Nephron progenitor cell (in vitro differentiated cells): ENCODE measurements at regions not wholly inside any gene's neighbourhood (a gene's known extent, or its start where the extent isn't known, plus 50 kb on each side); places are given as distances from the start of the nearest gene placed in this dataset.

ENCODE experiments used
- DNase-seq: peaks from one replicate; pipeline ENCODE4 v3.0.0; 2021
- H3K27ac Mint-ChIP-seq: 2 replicates; pipeline ENCODE4 v1.8.0; 2021; ENCODE audit warnings: mild to moderate bottlenecking, moderate library complexity, mixed read lengths
- H3K27me3 Mint-ChIP-seq: 2 replicates; pipeline ENCODE4 v1.8.0; 2021; ENCODE audit warnings: mild to moderate bottlenecking, low read depth, mixed read lengths; ENCODE audit not compliant: poor library complexity
- H3K36me3 Mint-ChIP-seq: 2 replicates; pipeline ENCODE4 v1.8.0; 2021; ENCODE audit warnings: low read depth, mixed read lengths
- H3K4me1 Mint-ChIP-seq: 2 replicates; pipeline ENCODE4 v1.8.0; 2021; ENCODE audit warnings: mixed read lengths
- H3K4me3 Mint-ChIP-seq: 2 replicates; pipeline ENCODE4 v1.8.0; 2021; ENCODE audit warnings: mild to moderate bottlenecking, moderate library complexity, mixed read lengths
- H3K9me3 Mint-ChIP-seq: 2 replicates; pipeline ENCODE4 v1.8.0; 2021; ENCODE audit warnings: mild to moderate bottlenecking, moderate library complexity, mixed read lengths
- CTCF ChIP-seq: fragments of 200-600 bp; sonication (generic); IDR thresholded peaks from 2 replicates; pipeline ENCODE4 v1.5.0; 2021; ENCODE audit warnings: antibody characterized with exemption

GRCh38 chr9:79980432-79980831, 408.7 kb downstream of the TLE4 start:
- H3K27ac Mint-ChIP-seq = peak overlapping the region; percentile 52
- H3K4me3 Mint-ChIP-seq = peak overlapping the region; percentile 4
- H3K9me3 Mint-ChIP-seq = peaks cover 27% of the 10 kb centered on the region
- H3K4me1 Mint-ChIP-seq = peaks cover 65% of the 10 kb centered on the region
- peak; percentile 37 for DNase-seq
- peaks cover 17% of the 10 kb centered on the region for H3K27me3 Mint-ChIP-seq
- no peak for TF ChIP-seq CTCF
- peaks cover 14% of the 10 kb centered on the region for H3K36me3 Mint-ChIP-seq

- H3K4me1 Mint-ChIP-seq = peaks cover 77% of the 10 kb centered on the region
- peaks cover 12% of the 10 kb centered on the region for H3K27me3 Mint-ChIP-seq
- no peak for TF ChIP-seq CTCF
- H3K9me3 Mint-ChIP-seq = peaks cover 15% of the 10 kb centered on the region
- no peak for DNase-seq
- H3K4me3 Mint-ChIP-seq = no peak overlapping the region
- peak overlapping the region; percentile 22 for H3K27ac Mint-ChIP-seq
- peaks cover 13% of the 10 kb centered on the region for H3K36me3 Mint-ChIP-seq
Measured at GRCh38 chr9:79977510-79978197, 405.9 kb downstream of the TLE4 start.

GRCh38 chr9:79977074-79977435, 405.3 kb downstream of the TLE4 start:
- Mint-ChIP-seq H3K27me3 (peaks cover 10% of the 10 kb centered on the region), H3K4me3 (no peak overlapping the region), H3K9me3 (peaks cover 9% of the 10 kb centered on the region), H3K4me1 (peaks cover 77% of the 10 kb centered on the region), H3K27ac (peak overlapping the region; percentile 90), H3K36me3 (peaks cover 7% of the 10 kb centered on the region)
- peak; percentile 31 for DNase-seq
- TF ChIP-seq CTCF = no peak

GRCh38 chr9:79976257-79977073, 404.7 kb downstream of the TLE4 start:
- Mint-ChIP-seq H3K36me3 (peaks cover 4% of the 10 kb centered on the region), H3K4me3 (peak overlapping the region; percentile 34), H3K4me1 (peaks cover 76% of the 10 kb centered on the region), H3K9me3 (peaks cover 5% of the 10 kb centered on the region), H3K27me3 (peaks cover 11% of the 10 kb centered on the region), H3K27ac (peak overlapping the region; percentile 90)
- TF ChIP-seq CTCF = no peak
- DNase-seq = peak; percentile 26

GRCh38 chr9:79975621-79976256, 404.0 kb downstream of the TLE4 start:
- Mint-ChIP-seq H3K4me3 (peak overlapping the region; percentile 13), H3K4me1 (peaks cover 69% of the 10 kb centered on the region), H3K36me3 (no peaks in the 10 kb centered on the region), H3K27ac (peak overlapping the region; percentile 90), H3K9me3 (no peaks in the 10 kb centered on the region), H3K27me3 (peaks cover 12% of the 10 kb centered on the region)
- TF ChIP-seq CTCF = no peak
- peak; percentile 38 for DNase-seq
